GM12801 (cell line): ENCODE measurements at regions not wholly inside any gene's neighbourhood (a gene's known extent, or its start where the extent isn't known, plus 50 kb on each side); places are given as distances from the start of the nearest gene placed in this dataset.

ENCODE experiments used
- CTCF ChIP-seq: IDR thresholded peaks from one replicate; pipeline ENCODE4 v1.5.1; 2011; ENCODE audit warnings: control low read depth; ENCODE audit not compliant: insufficient read length; ENCODE audit errors: extremely low read depth

DNA sequence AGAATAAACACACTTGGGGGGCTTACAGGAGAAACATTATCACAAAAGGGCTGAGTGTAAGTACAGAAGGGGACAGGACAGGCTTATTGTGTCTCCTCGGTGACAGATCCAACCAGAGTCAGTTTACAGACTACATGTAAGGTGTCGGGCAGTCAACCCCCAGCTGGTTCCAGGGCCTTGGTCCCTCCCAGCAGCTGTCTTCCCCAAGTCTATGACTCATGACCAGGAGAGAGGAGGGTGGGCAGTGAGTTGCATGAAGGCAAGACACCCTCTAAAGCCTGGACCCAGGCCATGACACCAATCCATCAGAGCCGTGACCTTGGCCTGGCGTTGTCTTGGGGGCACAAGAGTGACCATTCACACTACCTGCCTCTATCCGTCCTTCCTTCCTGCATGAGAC lies 276.2 kb upstream of the CCL2 start:
- no peak for TF ChIP-seq CTCF

- TF ChIP-seq CTCF = no peak
These were observed 274.9 kb upstream of the CCL2 start for GRCh38 chr17:33980193-33980592.

- TF ChIP-seq CTCF = no peak
These were observed 273.1 kb upstream of the CCL2 start for GRCh38 chr17:33981711-33982601.

GRCh38 chr17:33982909-33983308 lies 272.2 kb upstream of the CCL2 start:
- TF ChIP-seq CTCF = no peak

DNA sequence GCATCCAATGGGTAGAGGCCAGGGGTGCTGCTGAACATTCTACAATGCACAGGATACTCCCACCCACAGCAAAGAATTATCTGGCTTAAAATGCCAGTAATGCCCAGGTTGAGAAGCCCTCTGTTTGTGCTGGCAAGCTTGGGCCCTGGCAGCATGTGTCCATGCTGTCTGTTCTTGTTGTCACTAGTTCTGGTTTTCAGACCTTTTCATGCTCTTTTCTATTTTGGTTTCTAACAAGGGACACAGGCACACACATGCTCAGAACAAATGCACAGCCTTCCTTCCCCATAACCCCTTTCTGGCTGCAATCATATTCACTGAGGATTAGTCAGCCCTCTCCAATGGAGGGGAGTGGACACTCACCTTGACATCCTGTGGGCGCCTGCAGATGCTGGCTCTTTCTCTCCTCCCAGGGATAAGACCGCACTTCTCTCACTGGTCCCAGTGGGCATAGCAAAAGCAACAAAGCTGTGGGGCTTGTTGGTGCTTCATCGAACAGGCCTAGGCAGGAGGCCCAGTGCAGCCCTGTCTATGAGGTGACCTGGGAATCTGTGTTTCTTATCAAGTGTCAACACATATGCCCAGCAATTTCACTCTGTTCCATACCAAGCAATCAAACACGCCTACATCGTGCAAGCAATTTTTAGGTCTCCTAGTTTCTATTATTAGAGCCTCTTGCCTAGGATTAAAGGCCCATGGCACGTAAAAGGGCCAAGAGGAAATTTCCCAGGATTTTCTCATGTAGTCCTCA lies 271.1 kb upstream of the CCL2 start:
- TF ChIP-seq CTCF = no peak

GRCh38 chr17:33986088-33986487 lies 269.0 kb upstream of the CCL2 start:
- TF ChIP-seq CTCF = no peak

- TF ChIP-seq CTCF = no peak
These were observed 268.5 kb upstream of the CCL2 start for GRCh38 chr17:33986566-33986965.
